HG03097 (cell line): ENCODE measurements at regions not wholly inside any gene's neighbourhood (a gene's known extent, or its start where the extent isn't known, plus 50 kb on each side); places are given as distances from the start of the nearest gene placed in this dataset.
"Not testable (repeated sequence)": the region's sequence is repeated elsewhere in the genome, so short reads cannot be mapped to it uniquely, and the experiment has no call there.

Source experiments
- ATAC-seq: cut with Tn5 transposase; IDR thresholded peaks from one replicate; pipeline ENCODE4 v1.9.1; 2021; ENCODE audit not compliant: unreplicated experiment, low FRiP score

DNA sequence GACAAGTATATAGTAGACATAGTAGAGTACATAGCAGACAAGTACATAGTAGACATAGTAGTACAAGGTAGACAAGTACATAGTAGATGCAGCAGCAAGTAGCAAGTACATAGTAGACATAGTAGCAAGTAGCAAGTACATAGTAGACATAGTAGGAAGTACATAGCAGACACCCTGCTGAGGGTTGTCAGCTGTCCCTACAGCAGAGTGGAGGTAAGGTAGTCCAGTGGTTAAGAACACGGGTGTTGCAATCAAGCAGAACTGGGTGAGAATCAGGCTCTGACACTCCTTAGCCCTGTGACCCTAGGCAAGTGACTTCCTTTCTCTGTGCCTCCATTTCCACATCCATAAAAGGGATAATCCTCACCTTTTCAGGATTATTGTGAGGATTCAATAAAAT is 94.7 kb downstream of the NOG start:
- ATAC-seq, result no peak

DNA sequence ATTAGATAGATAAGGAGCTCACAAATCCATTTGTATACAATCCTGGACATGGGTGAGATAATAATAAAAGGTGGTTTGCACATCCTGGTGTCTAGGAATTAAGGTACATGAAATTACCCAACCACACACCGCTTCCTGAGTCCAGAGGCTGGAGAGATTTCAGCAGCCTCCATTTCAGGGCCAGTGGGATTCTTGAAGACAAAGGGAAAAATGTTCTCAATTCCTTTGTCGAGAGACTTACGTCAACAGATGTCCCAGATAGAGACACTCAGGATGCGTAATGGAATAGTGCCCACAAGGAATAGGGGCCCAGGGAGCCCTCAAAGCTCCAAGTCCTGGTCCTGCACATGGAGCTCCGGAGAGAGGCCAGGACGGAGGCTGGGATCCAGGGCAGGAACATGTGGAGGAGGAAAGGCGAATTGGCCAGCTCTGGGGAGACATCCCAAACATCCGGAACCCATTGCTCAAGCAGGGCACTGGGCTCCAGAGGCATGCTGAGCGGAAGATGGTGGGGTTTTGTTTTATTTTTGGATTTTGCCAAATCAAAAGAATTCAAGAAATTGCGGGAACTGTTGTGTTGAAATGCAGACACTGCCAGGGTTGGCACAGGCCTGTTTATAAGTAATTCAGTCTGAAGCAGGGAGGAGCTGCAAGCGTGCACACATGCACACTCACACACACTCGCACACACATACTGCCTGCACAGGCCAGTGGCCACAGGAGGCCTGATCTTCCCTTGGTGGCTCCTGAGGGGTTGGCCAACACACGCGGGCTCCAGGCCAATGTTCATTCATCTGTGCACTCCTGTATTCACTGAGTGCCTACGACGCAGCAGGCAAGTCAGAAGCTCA is 97.2 kb downstream of the NOG start:
- ATAC-seq, result no peak

DNA sequence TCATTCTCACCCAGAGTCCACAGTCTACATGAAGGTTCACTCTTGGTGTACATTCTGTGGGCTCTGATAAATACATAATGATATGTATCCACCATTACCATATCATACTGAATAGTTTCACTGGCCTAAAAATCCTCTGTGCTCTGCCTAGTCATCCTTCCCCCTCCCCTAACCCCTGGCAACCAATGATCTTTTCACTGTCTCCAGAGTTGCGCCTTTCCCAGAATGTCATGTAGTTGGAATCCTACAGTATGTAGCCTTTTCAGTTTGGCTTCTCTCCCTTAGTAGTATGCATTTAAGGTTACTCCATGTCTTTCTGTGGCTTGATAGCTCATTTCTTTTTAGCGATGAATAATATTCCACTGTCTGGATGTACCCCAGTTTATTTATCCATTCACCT is 101.3 kb downstream of the NOG start:
- no peak for ATAC-seq

DNA sequence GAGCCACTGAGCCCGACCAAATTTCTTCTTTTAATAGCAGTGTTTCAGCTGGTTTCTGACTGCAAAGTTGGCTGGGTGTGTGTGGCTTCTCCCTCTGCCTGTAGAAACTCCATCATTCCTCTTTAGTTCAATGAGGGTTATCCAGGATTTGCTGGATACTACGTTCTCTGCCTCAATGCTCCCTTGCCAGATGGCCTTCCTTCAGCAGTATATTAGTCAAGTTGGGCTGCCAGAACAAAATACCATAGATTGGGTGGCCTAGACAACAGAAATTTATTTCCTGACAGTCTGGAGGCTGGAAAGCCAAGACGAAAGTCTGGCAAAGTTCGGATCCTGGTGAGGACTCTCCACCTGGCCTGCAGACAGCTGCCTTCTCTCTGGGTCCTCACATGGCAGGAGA is 103.7 kb downstream of the NOG start:
- no peak for ATAC-seq

DNA sequence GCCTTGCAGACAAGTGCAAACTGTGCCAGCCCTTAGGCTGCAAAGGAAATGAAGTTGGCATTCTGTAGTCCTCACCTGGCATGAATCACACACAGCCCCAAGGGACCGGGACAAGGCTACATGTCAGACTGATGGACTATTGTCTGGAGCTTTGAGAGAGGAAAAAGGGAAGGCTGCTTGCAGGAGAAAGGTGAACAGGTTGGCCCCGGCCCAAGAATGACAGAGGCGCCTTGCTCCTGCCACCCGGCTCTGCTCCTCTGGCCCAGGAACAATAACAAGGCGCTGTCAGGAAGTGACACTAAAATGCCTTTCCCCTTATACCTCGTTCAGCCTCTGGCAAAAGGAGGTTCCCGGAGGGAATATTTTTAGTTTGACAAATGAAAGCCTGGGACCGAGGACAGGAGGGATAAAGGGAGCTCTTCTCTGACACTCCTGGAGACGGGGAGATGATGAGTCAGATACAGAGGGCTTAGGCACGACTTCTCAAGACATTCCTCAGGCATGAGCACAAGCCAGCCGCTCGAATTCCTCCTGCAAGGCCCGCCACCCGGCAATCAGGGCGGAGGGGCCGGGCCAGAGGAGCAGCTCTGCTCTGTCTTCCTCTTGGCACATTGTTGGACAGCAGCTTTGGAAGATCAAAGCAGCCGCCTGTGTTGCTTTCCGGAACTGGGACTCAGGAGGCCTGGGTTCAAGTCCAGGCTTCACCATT is 105.8 kb downstream of the NOG start:
- ATAC-seq, result no peak

DNA sequence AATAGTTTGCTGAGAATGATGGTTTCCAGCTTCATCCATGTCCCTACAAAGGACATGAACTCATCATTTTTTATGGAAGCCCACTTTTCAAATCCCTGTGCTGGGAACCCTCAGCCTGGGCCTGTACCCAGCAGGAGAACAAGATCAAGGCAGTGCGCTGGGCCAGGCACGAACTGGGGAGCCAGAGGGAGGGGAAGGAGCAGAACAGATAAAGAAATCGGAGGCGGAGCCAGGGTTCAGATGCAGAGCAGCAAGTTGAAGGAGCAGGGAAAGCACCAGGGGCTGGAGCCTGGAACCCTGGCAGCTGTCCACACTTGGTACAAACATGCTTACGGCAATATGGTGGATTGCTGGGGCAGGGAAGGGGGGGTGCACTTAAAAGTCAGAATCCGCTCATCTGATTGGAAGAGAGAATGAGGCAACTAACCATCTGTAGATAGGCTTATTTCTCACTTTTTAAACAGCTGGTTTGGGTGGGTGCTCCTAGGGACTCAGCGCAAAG is 107.5 kb downstream of the NOG start:
- no peak for ATAC-seq

DNA sequence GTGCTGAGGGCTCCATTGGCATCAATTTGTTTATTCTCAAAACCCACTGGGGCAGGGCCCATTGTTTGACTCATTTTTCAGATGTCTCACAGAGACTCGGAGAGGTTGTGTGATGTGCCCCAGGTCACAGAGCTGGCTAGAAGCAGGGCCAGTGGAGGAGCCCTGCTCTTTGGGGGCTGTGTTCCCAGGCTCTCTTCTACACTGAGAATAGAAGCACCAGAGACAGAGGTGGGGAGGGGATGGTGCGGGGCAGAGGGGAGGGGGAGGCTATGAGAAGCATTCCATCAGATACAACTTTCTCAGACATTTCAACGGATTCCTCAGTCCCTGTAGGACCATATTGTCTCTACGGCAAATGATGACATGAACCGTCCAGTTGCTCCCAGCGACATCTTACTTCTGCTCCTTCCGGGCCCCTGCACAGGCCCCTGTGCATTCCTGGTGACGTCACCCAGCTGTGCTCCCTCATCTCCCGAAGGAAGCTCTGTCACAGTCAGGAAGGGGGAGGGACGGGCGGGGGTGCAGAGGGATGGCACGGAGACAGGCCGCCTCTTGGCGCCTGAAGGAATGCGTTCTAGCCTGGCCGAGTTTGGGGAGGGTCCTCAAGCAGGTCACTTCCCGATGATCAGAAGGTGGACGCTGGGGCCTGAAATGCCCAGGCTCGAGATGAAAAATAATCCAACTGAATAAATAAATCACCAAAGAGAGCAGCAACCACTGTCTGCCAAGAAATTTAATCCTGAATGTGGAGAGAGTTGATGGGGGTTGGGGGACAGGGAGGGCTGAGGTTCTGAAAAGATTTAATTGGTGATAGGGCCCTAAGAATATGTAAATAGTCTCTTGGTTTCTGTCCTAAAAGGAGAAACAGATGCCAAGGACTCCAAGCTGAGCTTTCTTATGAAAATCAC is 114.1 kb downstream of the NOG start:
- no peak for ATAC-seq

DNA sequence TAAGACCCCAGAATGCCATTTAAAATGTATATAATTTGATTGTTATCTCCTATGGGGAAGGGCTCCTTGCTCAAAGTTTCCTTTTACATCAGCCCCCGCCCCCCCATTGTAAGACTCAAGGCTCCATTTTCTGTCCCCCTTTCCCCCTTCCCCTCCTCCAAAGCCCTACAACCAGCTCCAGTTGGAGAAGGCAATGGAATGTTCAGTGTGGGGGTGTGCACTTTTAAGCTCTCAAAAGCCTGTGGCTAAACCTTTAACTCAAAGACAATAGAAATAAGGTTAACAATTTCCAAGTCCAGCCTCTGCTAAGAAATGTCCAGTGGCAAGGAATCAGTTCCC is 114.7 kb downstream of the NOG start:
- ATAC-seq, result no peak

DNA sequence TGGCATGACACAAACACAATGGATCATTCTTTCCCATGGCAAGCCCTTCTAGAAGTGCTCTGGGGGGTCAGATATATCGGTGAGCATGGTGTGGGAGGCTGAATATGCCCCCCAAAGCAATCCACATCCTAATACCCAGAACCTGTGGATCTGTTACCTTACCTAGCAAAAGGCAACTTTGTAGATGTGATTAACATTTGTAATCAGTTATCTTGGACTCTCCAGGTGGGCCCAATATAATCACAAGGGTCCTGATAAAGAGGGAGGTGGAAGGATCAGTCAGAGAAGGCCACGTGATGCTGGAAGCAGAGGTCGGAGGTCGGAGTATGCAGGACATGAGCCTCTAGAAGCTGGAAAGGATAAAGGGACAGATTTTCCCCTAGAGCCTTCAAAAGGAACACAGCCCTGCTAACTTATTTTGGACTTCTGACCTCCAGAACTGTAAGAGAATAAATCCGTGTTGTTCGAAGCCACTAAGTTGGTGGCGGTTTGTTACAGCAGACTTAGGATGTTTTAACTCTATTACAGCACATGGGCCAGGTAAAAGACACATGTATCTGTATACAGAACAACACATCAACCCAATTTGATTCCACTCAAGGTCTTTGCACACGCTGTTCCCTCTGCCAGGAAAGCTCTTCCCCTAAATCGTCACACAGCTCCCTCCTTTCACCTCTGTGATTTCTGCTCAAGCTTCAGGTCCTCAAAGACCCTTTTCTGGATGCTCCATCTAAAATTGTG is 115.3 kb downstream of the NOG start:
- ATAC-seq, result no peak

DNA sequence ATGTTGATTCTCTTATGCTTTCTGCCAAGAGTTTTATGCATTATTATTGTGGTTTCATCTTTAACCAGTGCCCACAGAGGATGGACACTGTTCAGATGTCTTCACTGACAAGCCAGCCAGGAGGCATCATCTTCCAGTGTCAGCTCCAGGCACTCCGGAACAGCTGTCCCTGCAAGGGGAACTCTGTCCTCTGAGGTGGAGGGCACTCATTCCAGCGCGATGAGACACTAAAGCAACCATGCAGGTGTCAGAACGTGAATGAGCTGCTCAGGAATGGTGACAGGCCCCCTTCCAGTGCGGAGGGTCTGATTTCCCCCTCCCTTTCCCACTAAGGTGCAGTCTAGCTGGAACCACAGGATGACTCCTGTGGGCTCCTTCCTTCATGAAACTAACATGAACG is 117.5 kb downstream of the NOG start:
- ATAC-seq, result no peak

DNA sequence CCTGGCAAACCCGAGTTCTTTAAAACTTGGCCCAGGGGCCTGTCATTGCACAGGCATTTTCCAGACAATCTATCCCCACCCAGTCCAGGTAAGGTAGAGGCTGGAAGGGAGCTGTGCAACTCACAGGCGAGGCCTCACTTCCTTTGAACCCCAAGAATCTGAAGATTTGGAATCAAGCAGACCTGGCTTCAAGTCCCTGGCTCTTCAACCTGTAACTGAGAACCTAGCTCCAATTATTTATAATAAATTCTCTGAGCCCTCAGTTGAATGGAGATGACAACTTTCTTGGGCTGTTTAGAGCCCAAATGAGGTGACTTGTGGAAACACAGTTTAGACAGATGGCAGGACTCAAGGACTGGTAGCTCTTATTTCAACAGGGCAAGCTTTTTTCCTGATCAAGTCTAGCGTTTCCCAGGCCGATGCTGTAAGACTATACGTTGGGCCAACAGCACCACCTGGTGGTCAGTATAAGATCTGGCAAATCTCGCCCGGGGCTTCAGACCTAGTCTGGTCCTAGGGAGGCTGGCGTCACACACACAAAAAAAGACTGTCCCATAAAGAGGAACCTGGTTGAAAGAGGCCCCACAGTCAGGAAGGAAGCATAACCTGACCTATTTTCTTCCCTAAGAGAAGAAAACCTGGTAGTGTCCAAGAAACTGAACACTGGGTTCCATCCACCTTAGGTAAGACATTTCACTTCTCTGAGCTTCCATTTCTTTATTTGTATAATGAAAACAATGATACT is 117.9 kb downstream of the C17orf67 start:
- ATAC-seq, result peak; percentile 77

DNA sequence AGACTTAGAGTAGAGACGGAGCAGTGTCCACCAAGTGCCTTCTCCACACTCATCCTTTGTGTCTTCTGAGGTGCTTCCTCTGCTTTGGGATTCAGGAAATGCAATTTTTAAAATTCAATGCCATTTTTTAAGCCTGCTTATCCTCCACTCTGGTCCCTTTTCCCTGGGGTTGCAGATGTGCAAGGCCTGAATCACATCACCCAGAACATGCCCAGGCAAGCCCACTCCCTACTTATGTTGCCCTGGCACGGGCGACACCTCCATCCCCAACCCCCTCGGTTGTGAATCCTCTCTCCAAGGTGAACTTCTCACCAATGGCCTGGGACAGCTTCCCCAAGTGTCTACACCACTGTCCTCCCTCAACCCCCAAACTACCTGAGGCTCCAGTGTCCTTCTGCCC is 116.2 kb downstream of the C17orf67 start:
- no peak for ATAC-seq

DNA sequence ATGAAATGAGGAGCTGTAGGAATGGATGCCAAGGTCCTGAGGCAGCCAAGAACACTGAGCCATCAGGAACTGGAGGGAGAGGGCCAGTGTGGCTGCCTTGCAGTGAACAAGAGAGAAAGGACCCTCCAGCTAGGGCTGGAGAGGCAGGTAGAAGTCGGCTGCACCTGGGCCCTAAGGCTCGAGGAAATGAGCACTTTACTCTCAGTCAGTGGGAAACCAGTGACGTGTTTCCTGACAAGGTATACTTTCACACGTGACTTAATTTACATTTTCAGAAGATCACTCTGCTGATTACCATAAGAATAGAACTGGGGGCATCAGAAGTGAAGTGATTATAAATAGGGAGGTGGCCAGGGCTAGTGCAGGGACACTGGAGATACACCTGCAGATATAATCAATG is 115.2 kb downstream of the C17orf67 start:
- ATAC-seq, result no peak

DNA sequence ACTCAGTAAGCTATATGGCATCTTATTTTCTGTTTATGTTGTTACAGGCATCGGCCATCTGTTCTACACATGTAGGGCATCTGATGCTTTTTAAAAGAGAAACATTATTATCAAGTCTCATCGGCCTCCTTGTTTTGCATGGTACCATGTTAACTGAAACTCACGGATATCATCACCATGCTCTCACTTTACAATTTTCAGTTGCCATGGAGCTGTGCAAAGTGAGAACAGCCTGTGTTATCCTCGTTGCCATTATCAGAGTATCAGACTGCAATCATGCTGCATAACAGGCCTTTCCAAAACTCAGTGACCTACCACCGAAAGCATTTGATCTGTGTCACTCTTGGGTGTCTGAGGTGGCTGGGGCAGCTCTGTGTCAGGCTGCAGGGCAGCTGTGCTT is 110.3 kb downstream of the C17orf67 start:
- no peak for ATAC-seq

DNA sequence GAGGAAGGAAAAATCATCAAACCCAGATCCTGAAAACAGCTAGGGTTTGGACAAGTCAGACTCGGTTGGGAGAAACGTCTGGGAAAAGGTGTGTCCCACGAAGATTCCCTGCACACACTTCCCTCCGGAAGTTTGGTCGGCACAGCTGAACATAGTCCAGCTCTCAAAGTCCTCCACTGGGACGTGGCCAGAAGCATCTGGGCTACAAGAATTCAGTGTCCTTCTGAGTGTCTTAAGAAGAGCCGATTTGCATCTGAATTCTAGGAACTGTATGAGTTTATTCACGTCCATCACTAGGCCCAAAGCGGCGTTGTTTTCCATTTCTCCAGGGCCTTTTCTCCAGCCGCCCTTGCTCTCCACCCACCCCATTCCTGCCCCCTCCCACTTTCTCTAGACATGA is 109.1 kb downstream of the C17orf67 start:
- no peak for ATAC-seq

DNA sequence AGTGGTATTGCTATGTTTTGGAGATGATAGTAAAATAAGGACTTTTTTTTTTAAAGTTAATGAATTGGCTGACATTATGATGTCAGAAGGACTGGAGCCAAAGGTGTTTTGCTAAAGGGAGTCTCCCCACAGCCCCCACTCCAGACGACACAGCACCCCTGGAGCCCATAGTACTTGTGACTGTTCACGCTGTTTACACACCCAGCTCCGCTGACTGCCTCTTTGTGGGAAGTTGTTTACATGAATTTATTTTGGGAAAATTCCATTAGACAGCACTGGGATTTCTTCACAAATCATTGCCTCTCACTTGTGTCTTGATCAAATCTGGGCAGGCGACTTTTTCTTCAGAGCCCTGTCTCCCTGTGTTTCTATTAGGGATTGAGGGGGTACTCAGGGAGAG is 108.6 kb downstream of the C17orf67 start:
- ATAC-seq, result no peak

DNA sequence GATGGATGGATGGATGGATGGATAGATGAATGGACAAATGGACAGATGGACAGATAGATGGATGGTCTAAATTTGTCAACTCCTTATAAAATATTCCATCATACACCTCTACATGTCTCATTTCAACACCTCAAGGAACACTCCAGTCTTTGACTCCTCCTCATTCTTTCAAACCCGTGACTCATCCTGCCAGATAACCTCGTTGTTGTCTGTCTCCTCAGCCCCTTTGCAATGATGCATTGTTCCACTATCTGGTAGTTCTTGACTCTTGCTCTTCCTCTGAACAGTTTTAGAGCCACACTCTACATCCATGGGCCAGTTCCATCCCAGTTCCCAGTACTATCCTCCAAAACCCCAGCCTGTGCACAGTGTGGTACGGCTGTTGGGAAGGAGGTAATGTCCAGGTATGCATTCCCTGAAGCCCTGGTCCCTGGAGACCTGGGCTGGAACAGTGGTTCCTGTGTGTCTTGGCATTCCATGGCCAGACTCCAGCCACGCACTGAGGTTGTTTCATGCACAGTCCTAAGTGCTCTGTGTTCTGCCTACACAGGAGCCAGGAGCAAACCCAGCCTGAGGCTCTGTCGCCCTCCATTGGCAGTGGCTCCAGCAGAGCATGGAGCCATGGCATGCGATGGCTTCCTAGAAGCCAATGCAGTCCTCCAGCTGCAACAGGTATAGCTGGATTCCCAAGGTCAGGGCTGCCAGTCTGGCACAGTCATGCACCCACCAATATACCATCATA is 105.7 kb downstream of the C17orf67 start:
- ATAC-seq, result no peak

DNA sequence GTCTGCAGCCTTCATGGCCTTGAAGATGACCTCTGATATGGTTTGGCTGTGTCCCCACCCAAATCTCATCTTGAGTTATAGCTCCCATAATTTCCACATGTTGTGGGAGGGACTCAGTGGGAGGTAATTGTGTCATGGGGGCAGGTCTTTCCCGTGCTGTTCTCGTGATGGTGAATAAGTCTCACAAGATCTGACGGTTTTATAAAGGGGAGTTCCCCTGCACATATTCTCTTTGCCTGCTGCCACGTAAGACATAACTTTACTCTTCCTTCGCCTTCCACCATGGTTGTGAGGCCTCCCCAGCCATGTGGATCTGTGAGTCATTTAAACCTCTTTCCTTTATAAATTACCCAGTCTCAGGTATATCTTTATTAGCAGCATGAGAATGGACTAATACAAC is 102.6 kb downstream of the C17orf67 start:
- ATAC-seq, result not testable (repeated sequence)

DNA sequence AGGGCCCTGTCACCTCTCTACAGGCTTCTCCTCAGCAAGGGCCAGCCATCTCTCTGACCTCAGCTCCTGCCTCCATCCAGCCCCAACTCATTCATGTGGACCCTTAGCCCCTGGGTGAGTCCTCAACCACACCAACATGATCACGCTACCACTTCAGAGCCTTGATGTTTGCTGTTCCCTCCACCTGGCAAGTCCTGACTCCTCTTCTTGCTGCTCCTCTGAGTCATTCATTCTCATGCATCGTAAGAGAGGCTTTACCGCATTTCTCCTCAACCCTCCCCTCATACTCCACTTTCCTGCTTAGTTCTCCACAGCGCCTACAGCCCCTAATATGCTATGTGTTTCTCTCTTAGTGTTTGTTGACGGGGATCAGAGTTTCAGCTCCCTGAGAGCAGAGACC is 99.9 kb downstream of the C17orf67 start:
- no peak for ATAC-seq
